Liver (tissue), 3 donors: ENCODE measurements at regions not wholly inside any gene's neighbourhood (a gene's known extent, or its start where the extent isn't known, plus 50 kb on each side); places are given as distances from the start of the nearest gene placed in this dataset.

ENCODE experiments used
- CTCF ChIP-seq: fragments of 150-350 bp; IDR thresholded peaks from 2 replicates; pipeline ENCODE4 v1.5.1; 2017; ENCODE audit warnings: improper control_type of control experiment, low read depth, low read length; ENCODE audit not compliant: missing input control
- HNF4A ChIP-seq, 2 donors: conservative IDR thresholded peaks; 2 replicates each; pipeline ENCODE4 v1.6.1; 2016; ENCODE audit warnings: antibody characterized with exemption in 2 of 2, mild to moderate bottlenecking in 2 of 2
- MAX ChIP-seq: IDR thresholded peaks from 2 replicates; pipeline ENCODE4 v1.6.1; 2016; ENCODE audit warnings: antibody characterized with exemption
- REST ChIP-seq: IDR thresholded peaks from 2 replicates; pipeline ENCODE4 v1.6.1; 2016; ENCODE audit warnings: antibody characterized with exemption, mild to moderate bottlenecking
- SP1 ChIP-seq: IDR thresholded peaks from 2 replicates; pipeline ENCODE4 v1.6.1; 2018; ENCODE audit warnings: antibody characterized with exemption, mild to moderate bottlenecking
- TAF1 ChIP-seq: conservative IDR thresholded peaks from 2 replicates; pipeline ENCODE4 v1.6.1; 2016; ENCODE audit warnings: antibody characterized with exemption, mild to moderate bottlenecking
- ZBTB33 ChIP-seq: IDR thresholded peaks from 2 replicates; pipeline ENCODE4 v1.6.1; 2016; ENCODE audit warnings: antibody characterized with exemption
- donor health status: healthy.
- donor health status: healthy.

- TF ChIP-seq CTCF (no peak), TAF1 (no peak), REST (no peak), HNF4A (conservative IDR thresholded peaks at IDR 0.05) (no peak), SP1 (no peak), ZBTB33 (no peak), MAX (no peak)
Measured at GRCh38 chr4:55017406-55017805, 108.0 kb downstream of the KDR start.
